ENCODE measurements at regions not wholly inside any gene's neighbourhood (a gene's known extent, or its start where the extent isn't known, plus 50 kb on each side); places are given as distances from the start of the nearest gene placed in this dataset.

- Histone ChIP-seq H3K36me3 (ENCODE audit: low read depth, low read length) (no peaks in the 10 kb centered on the region), H4K20me1 (ENCODE audit: low read length) (no peaks in the 10 kb centered on the region), H3K27me3 (ENCODE audit: low read length) (peaks cover 36% of the 10 kb centered on the region), H3K27ac (ENCODE audit: low read length) (no peak overlapping the region), H3K4me2 (ENCODE audit: low read length) (no peak overlapping the region), H2AFZ (ENCODE audit: low read length) (no peak overlapping the region), H3K9me3 (ENCODE audit: low read length) (no peaks in the 10 kb centered on the region), H3K4me1 (ENCODE audit: insufficient read depth, low read length) (no peaks in the 10 kb centered on the region), H3K9me2 (replicated peaks; ENCODE audit: low read length) (no peaks in the 10 kb centered on the region), H3K4me3 (ENCODE audit: low read length) (no peak overlapping the region), H3K9ac (ENCODE audit: low read length) (no peak overlapping the region), H3F3A (ENCODE audit: low read length, unreplicated experiment) (no peaks in the 10 kb centered on the region), H3K79me2 (ENCODE audit: low read length) (no peaks in the 10 kb centered on the region)
- DNase-seq = no peak
- ChIA-PET POLR2A (ENCODE audit: unreplicated experiment) (no interaction called here), CTCF (no interaction called here)
- ATAC-seq = no peak
- intact Hi-C loops (cut with micrococcal nuclease) = no loop called here
- TF ChIP-seq CTCF (conservative IDR thresholded peaks at IDR 0.05; ENCODE audit: low read depth, low read length) = no peak
- no peak for TF ChIP-seq EZH2phosphoT487 (IDR thresholded peaks at IDR 0.05; ENCODE audit: borderline replicate concordance, low read length)
- no peak for TF ChIP-seq EZH2 (IDR thresholded peaks at IDR 0.05; ENCODE audit: low read length, unreplicated experiment)
- BruUV-seq (replicated peaks) = no TSS peak
Observed at GRCh38 chr4:52288212-52288855, 237.2 kb downstream of the SPATA18 start.

- no peaks in the 10 kb centered on the region for H3F3A ChIP-seq (ENCODE audit: low read length, unreplicated experiment)
- H3K9ac ChIP-seq (ENCODE audit: low read length) = no peak overlapping the region
- ChIA-PET POLR2A (ENCODE audit: unreplicated experiment) (no interaction called here), CTCF (no interaction called here)
- H3K27me3 ChIP-seq (ENCODE audit: low read length) = peaks cover 36% of the 10 kb centered on the region
- intact Hi-C loops (cut with micrococcal nuclease) = no loop called here
- no peak overlapping the region for H2AFZ ChIP-seq (ENCODE audit: low read length)
- no peak for TF ChIP-seq EZH2phosphoT487 (IDR thresholded peaks at IDR 0.05; ENCODE audit: borderline replicate concordance, low read length)
- TF ChIP-seq EZH2 (IDR thresholded peaks at IDR 0.05; ENCODE audit: low read length, unreplicated experiment) = no peak
- no peak for TF ChIP-seq CTCF (conservative IDR thresholded peaks at IDR 0.05; ENCODE audit: low read depth, low read length)
- no peaks in the 10 kb centered on the region for H3K9me3 ChIP-seq (ENCODE audit: low read length)
- no peak overlapping the region for H3K4me2 ChIP-seq (ENCODE audit: low read length)
- no peaks in the 10 kb centered on the region for H3K79me2 ChIP-seq (ENCODE audit: low read length)
- DNase-seq (no peak), ATAC-seq (no peak)
- H4K20me1 ChIP-seq (ENCODE audit: low read length) = no peaks in the 10 kb centered on the region
- no TSS peak for BruUV-seq (replicated peaks)
- no peak overlapping the region for H3K4me3 ChIP-seq (ENCODE audit: low read length)
- H3K36me3 ChIP-seq (ENCODE audit: low read depth, low read length) = no peaks in the 10 kb centered on the region
- no peaks in the 10 kb centered on the region for H3K4me1 ChIP-seq (ENCODE audit: insufficient read depth, low read length)
- no peaks in the 10 kb centered on the region for H3K9me2 ChIP-seq (replicated peaks; ENCODE audit: low read length)
- H3K27ac ChIP-seq (ENCODE audit: low read length) = no peak overlapping the region
Observed at GRCh38 chr4:52290466-52290865, 239.4 kb downstream of the SPATA18 start.

- peaks cover 30% of the 10 kb centered on the region for H3K27me3 ChIP-seq (ENCODE audit: low read length)
- no peak overlapping the region for H3K9ac ChIP-seq (ENCODE audit: low read length)
- ATAC-seq (no peak; the same call in 1 of the 2 replicates), DNase-seq (no peak)
- H3K9me2 ChIP-seq (replicated peaks; ENCODE audit: low read length) = no peaks in the 10 kb centered on the region
- intact Hi-C loops (cut with micrococcal nuclease) = no loop called here
- H3K9me3 ChIP-seq (ENCODE audit: low read length) = no peaks in the 10 kb centered on the region
- H2AFZ ChIP-seq (ENCODE audit: low read length) = no peak overlapping the region
- H3K27ac ChIP-seq (ENCODE audit: low read length) = no peak overlapping the region
- no peak overlapping the region for H3K4me3 ChIP-seq (ENCODE audit: low read length)
- no peaks in the 10 kb centered on the region for H3K79me2 ChIP-seq (ENCODE audit: low read length)
- ChIA-PET CTCF (no interaction called here), POLR2A (ENCODE audit: unreplicated experiment) (no interaction called here)
- no peaks in the 10 kb centered on the region for H3F3A ChIP-seq (ENCODE audit: low read length, unreplicated experiment)
- no peaks in the 10 kb centered on the region for H3K4me1 ChIP-seq (ENCODE audit: insufficient read depth, low read length)
- BruUV-seq (replicated peaks) = no TSS peak
- no peaks in the 10 kb centered on the region for H4K20me1 ChIP-seq (ENCODE audit: low read length)
- TF ChIP-seq EZH2phosphoT487 (IDR thresholded peaks at IDR 0.05; ENCODE audit: borderline replicate concordance, low read length) (no peak), CTCF (conservative IDR thresholded peaks at IDR 0.05; ENCODE audit: low read depth, low read length) (no peak)
- H3K4me2 ChIP-seq (ENCODE audit: low read length) = no peak overlapping the region
- H3K36me3 ChIP-seq (ENCODE audit: low read depth, low read length) = no peaks in the 10 kb centered on the region
Observed at GRCh38 chr4:52292245-52292644, 241.1 kb downstream of the SPATA18 start.
